Cardiac muscle cell (in vitro differentiated cells and primary cell): ENCODE measurements at regions not wholly inside any gene's neighbourhood (a gene's known extent, or its start where the extent isn't known, plus 50 kb on each side); places are given as distances from the start of the nearest gene placed in this dataset.

Experiments used
- DNase-seq, 2 donors: peaks; one replicate each; pipeline versions ENCODE4 v3.0.0 to v3.0.0-alpha.2; 2010 to 2017; ENCODE audit warnings: low read depth in 1 of 2, low spot score in 1 of 2
- H3K27ac ChIP-seq: fragments of 200-600 bp; sonication (generic); 2 replicates; pipeline ENCODE4 v1.5.1; 2016
- H3K27me3 ChIP-seq: fragments of 200-600 bp; sonication (generic); 2 replicates; pipeline ENCODE4 v1.6.0; 2016; ENCODE audit warnings: control low read depth
- H3K36me3 ChIP-seq: fragments of 200-600 bp; sonication (generic); 2 replicates; pipeline ENCODE4 v1.5.1; 2016; ENCODE audit warnings: control low read depth
- H3K4me1 ChIP-seq: fragments of 200-600 bp; sonication (generic); 2 replicates; pipeline ENCODE4 v1.8.1; 2017; ENCODE audit warnings: low read depth, mild to moderate bottlenecking, mixed run types
- H3K4me3 ChIP-seq: fragments of 200-600 bp; sonication (generic); 2 replicates; pipeline ENCODE4 v1.5.1; 2016; ENCODE audit warnings: mild to moderate bottlenecking
- H3K9me3 ChIP-seq: fragments of 200-600 bp; sonication (generic); 2 replicates; pipeline ENCODE4 v1.5.1; 2017; ENCODE audit warnings: low read depth, mild to moderate bottlenecking, control low read depth
- TF ChIP-seq, protein P1 (sequence below): IDR thresholded peaks from 2 replicates; pipeline ENCODE4 v1.5.1; 2012; ENCODE audit warnings: low read depth, mild to moderate bottlenecking, low read length

DNA sequence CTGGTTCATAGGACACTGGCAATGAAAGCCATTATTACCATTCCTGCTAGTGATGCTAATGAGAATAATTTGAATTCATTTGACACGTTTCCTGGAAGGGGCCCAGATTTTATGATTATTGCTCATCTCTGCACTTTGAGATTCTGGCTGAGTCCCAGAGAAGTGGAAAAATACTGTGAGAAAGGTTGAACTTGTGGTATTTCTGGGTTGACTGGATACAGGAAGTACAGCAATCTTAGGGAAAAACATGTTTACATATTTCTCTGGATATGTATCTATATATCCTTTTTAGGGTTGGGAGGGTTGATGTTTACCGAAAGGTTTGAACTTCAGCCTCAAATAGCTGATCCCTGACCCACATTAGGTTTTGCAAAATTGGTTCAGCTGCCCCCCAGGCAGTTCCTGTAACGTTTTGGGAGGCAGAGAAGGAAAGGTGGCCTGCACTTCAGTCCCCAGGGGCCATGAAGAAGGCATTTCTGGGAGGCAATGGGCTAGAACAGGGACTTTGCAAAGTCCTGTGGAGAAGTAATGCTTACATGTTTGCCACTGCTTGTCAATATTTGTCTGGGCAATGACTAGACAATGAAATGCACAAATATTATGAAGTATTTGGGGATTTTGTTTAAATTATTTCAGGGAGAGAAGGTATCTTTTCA is 253.7 kb upstream of the PITRM1 start:
- H3K27ac ChIP-seq: no peak overlapping the region
- no peaks in the 10 kb centered on the region for H3K4me1 ChIP-seq
- DNase-seq: peak in 1 of 2 donors; percentile 82
- no peak overlapping the region for H3K4me3 ChIP-seq
- no peaks in the 10 kb centered on the region for H3K9me3 ChIP-seq
- H3K36me3 ChIP-seq: no peaks in the 10 kb centered on the region
- H3K27me3 ChIP-seq: no peaks in the 10 kb centered on the region
- TF ChIP-seq, protein P1, sequence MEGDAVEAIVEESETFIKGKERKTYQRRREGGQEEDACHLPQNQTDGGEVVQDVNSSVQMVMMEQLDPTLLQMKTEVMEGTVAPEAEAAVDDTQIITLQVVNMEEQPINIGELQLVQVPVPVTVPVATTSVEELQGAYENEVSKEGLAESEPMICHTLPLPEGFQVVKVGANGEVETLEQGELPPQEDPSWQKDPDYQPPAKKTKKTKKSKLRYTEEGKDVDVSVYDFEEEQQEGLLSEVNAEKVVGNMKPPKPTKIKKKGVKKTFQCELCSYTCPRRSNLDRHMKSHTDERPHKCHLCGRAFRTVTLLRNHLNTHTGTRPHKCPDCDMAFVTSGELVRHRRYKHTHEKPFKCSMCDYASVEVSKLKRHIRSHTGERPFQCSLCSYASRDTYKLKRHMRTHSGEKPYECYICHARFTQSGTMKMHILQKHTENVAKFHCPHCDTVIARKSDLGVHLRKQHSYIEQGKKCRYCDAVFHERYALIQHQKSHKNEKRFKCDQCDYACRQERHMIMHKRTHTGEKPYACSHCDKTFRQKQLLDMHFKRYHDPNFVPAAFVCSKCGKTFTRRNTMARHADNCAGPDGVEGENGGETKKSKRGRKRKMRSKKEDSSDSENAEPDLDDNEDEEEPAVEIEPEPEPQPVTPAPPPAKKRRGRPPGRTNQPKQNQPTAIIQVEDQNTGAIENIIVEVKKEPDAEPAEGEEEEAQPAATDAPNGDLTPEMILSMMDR: no peak

DNA sequence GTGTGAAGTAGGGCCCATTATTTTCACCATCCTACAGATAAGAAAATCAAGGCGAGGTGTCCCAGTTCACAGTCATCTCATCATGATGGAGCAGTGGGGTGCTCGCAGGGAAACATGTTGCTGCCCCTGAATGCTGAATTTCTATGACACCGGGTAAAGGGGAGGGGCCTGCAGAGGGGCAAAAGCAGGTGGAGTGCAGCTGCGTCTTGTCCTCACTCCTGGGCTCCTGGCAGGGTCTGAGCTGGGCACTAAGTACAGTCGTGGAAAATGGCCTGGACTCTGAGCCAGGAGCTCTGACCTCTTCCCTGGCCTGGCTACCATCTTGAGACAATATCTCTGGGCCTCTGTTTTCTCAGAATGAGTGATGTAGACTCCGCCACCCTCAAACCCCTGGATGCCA is 253.1 kb upstream of the PITRM1 start:
- Histone ChIP-seq H3K4me3 (no peak overlapping the region), H3K36me3 (no peaks in the 10 kb centered on the region), H3K4me1 (no peaks in the 10 kb centered on the region), H3K27me3 (no peaks in the 10 kb centered on the region), H3K9me3 (no peaks in the 10 kb centered on the region), H3K27ac (no peak overlapping the region)
- no peak for DNase-seq
- TF ChIP-seq, protein P1: no peak

GRCh38 chr10:3425261-3425660 is 252.7 kb upstream of the PITRM1 start:
- Histone ChIP-seq H3K27me3 (no peaks in the 10 kb centered on the region), H3K27ac (no peak overlapping the region), H3K9me3 (no peaks in the 10 kb centered on the region), H3K4me1 (no peaks in the 10 kb centered on the region), H3K36me3 (no peaks in the 10 kb centered on the region), H3K4me3 (no peak overlapping the region)
- TF ChIP-seq, protein P1: no peak
- no peak for DNase-seq

- H3K4me3 ChIP-seq: no peak overlapping the region
- H3K27ac ChIP-seq: no peak overlapping the region
- TF ChIP-seq, protein P1: no peak
- no peaks in the 10 kb centered on the region for H3K9me3 ChIP-seq
- H3K27me3 ChIP-seq: no peaks in the 10 kb centered on the region
- no peaks in the 10 kb centered on the region for H3K36me3 ChIP-seq
- no peaks in the 10 kb centered on the region for H3K4me1 ChIP-seq
- peak in 1 of 2 donors; percentile 79 for DNase-seq
Measured at GRCh38 chr10:3424111-3424851, 251.7 kb upstream of the PITRM1 start.

DNA sequence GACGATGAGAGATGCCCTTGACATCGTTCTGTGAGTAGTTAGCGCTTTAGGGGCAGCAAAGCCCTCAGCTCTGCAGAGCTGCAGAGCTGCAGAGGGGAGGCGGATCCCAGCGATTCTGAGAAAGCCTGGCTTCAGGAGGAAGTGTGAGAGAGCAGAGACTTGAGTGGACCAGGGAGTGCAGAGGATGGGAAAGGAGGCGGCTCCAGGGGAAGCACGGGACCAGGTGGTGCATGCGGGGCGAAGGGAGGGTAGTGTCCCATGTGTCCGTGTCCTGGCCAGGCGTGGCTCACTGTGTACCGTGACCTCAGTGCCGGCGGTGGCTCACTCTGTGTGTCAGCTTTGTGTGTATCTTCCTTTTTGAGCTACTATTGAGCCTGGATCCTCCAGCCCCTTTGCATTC is 250.8 kb upstream of the PITRM1 start:
- peaks cover 3% of the 10 kb centered on the region for H3K4me1 ChIP-seq
- TF ChIP-seq, protein P1: no peak
- no peaks in the 10 kb centered on the region for H3K9me3 ChIP-seq
- H3K36me3 ChIP-seq: no peaks in the 10 kb centered on the region
- no peaks in the 10 kb centered on the region for H3K27me3 ChIP-seq
- DNase-seq: peak in 1 of 2 donors; percentile 15
- H3K27ac ChIP-seq: no peak overlapping the region
- no peak overlapping the region for H3K4me3 ChIP-seq
